Loucy (cell line): ENCODE measurements at regions not wholly inside any gene's neighbourhood (a gene's known extent, or its start where the extent isn't known, plus 50 kb on each side); places are given as distances from the start of the nearest gene placed in this dataset.

Experiments used
- H2AFZ ChIP-seq: fragments of 200-600 bp; sonication (generic); 2 replicates; pipeline ENCODE4 v1.6.0; 2016; ENCODE audit warnings: antibody characterized with exemption, mild to moderate bottlenecking, low read length, moderate library complexity
- H3F3A ChIP-seq: fragments of 200-600 bp; 2 replicates; pipeline ENCODE4 v1.6.0; 2016; ENCODE audit warnings: antibody characterized with exemption, low read depth, mild to moderate bottlenecking
- H3K27me3 ChIP-seq: fragments of 200-600 bp; sonication (generic); 2 replicates; pipeline ENCODE4 v1.6.1; 2014; ENCODE audit warnings: low read length, mild to moderate bottlenecking; ENCODE audit not compliant: insufficient read depth, poor library complexity, severe bottlenecking
- H3K36me3 ChIP-seq: fragments of 200-600 bp; sonication (generic); 2 replicates; pipeline ENCODE4 v1.6.1; 2016; ENCODE audit warnings: low read length; ENCODE audit not compliant: insufficient read depth
- H3K4me1 ChIP-seq: fragments of 200-600 bp; sonication (generic); 2 replicates; pipeline ENCODE4 v1.5.1; 2014; ENCODE audit warnings: low read length, mild to moderate bottlenecking; ENCODE audit not compliant: insufficient read depth, poor library complexity, severe bottlenecking
- H3K4me2 ChIP-seq: fragments of 200-600 bp; sonication (generic); 2 replicates; pipeline ENCODE4 v1.6.0; 2014; ENCODE audit warnings: antibody characterized with exemption, low read length, low read depth, mild to moderate bottlenecking; ENCODE audit not compliant: poor library complexity, severe bottlenecking
- H3K4me3 ChIP-seq: fragments of 200-600 bp; sonication (generic); 2 replicates; pipeline ENCODE4 v1.5.1; 2014; ENCODE audit warnings: low read length, mild to moderate bottlenecking, mixed read lengths; ENCODE audit not compliant: poor library complexity, severe bottlenecking
- H3K79me2 ChIP-seq: fragments of 200-600 bp; sonication (generic); 2 replicates; pipeline ENCODE4 v1.6.1; 2014; ENCODE audit warnings: low read length; ENCODE audit not compliant: insufficient read depth
- H3K9ac ChIP-seq: fragments of 200-600 bp; sonication (generic); 2 replicates; pipeline ENCODE4 v1.6.0; 2014; ENCODE audit warnings: mild to moderate bottlenecking, low read depth, low read length, moderate library complexity; ENCODE audit not compliant: poor library complexity, severe bottlenecking
- H3K9me2 ChIP-seq: fragments of 200-600 bp; sonication (generic); replicated peaks from 2 replicates; pipeline ENCODE4 v1.6.1; 2016; ENCODE audit warnings: low read depth, low read length, mixed read lengths
- H3K9me3 ChIP-seq: fragments of 200-600 bp; sonication (generic); 2 replicates; pipeline ENCODE4 v1.6.1; 2014; ENCODE audit warnings: mild to moderate bottlenecking, antibody characterized with exemption, low read length, low read depth; ENCODE audit not compliant: insufficient read depth
- H4K20me1 ChIP-seq: fragments of 200-600 bp; sonication (generic); 2 replicates; pipeline ENCODE4 v1.6.0; 2014; ENCODE audit warnings: antibody characterized with exemption, low read length, mild to moderate bottlenecking; ENCODE audit not compliant: insufficient read depth, poor library complexity, severe bottlenecking
- EZH2phosphoT487 ChIP-seq: fragments of 200-600 bp; IDR thresholded peaks from 2 replicates; pipeline ENCODE4 v1.6.1; 2018; ENCODE audit warnings: antibody characterized with exemption, mild to moderate bottlenecking, moderate library complexity, borderline replicate concordance
- TF ChIP-seq, protein P1 (sequence below): fragments of 200-600 bp; sonication (generic); conservative IDR thresholded peaks from 2 replicates; pipeline ENCODE4 v1.5.1; 2014; ENCODE audit warnings: mild to moderate bottlenecking, antibody characterized with exemption, low read length

DNA sequence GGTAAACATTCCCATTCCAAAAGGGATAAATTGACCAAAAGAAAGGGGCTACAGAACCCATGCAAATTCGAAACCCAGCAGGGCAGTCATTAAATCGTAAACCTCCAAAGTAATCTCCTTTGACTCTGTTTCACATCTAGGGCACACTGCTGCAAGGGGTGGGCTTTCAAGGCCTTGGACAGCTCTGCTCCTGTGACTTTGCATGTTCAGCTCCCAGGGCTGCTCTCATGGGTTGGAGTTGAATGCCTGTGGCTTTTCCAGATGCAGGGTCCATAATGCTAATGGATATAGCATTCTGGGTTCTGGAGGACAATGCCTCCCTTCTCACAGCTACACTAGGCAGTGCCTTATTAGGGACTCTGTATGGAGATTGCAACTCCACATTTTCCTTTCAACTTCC, 211.9 kb upstream of the MANEA start:
- H2AFZ ChIP-seq: no peak overlapping the region
- no peak overlapping the region for H3K4me3 ChIP-seq
- no peaks in the 10 kb centered on the region for H3K36me3 ChIP-seq
- no peaks in the 10 kb centered on the region for H3K9me2 ChIP-seq
- H3K4me2 ChIP-seq: no peak overlapping the region
- no peaks in the 10 kb centered on the region for H3K4me1 ChIP-seq
- no peaks in the 10 kb centered on the region for H4K20me1 ChIP-seq
- H3K79me2 ChIP-seq: no peaks in the 10 kb centered on the region
- H3K9ac ChIP-seq: no peak overlapping the region
- no peaks in the 10 kb centered on the region for H3F3A ChIP-seq
- TF ChIP-seq, protein P1, sequence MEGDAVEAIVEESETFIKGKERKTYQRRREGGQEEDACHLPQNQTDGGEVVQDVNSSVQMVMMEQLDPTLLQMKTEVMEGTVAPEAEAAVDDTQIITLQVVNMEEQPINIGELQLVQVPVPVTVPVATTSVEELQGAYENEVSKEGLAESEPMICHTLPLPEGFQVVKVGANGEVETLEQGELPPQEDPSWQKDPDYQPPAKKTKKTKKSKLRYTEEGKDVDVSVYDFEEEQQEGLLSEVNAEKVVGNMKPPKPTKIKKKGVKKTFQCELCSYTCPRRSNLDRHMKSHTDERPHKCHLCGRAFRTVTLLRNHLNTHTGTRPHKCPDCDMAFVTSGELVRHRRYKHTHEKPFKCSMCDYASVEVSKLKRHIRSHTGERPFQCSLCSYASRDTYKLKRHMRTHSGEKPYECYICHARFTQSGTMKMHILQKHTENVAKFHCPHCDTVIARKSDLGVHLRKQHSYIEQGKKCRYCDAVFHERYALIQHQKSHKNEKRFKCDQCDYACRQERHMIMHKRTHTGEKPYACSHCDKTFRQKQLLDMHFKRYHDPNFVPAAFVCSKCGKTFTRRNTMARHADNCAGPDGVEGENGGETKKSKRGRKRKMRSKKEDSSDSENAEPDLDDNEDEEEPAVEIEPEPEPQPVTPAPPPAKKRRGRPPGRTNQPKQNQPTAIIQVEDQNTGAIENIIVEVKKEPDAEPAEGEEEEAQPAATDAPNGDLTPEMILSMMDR: no peak
- no peak for TF ChIP-seq EZH2phosphoT487
- H3K27me3 ChIP-seq: no peaks in the 10 kb centered on the region
- no peaks in the 10 kb centered on the region for H3K9me3 ChIP-seq

- H3K9me2 ChIP-seq: no peaks in the 10 kb centered on the region
- H4K20me1 ChIP-seq: no peaks in the 10 kb centered on the region
- no peaks in the 10 kb centered on the region for H3F3A ChIP-seq
- no peak overlapping the region for H3K9ac ChIP-seq
- no peaks in the 10 kb centered on the region for H3K79me2 ChIP-seq
- no peaks in the 10 kb centered on the region for H3K36me3 ChIP-seq
- no peak overlapping the region for H2AFZ ChIP-seq
- H3K4me2 ChIP-seq: no peak overlapping the region
- no peaks in the 10 kb centered on the region for H3K9me3 ChIP-seq
- TF ChIP-seq, protein P1: no peak
- H3K4me3 ChIP-seq: no peak overlapping the region
- H3K4me1 ChIP-seq: no peaks in the 10 kb centered on the region
- no peaks in the 10 kb centered on the region for H3K27me3 ChIP-seq
Observed at GRCh38 chr6:95366414-95366813, 210.9 kb upstream of the MANEA start.

DNA sequence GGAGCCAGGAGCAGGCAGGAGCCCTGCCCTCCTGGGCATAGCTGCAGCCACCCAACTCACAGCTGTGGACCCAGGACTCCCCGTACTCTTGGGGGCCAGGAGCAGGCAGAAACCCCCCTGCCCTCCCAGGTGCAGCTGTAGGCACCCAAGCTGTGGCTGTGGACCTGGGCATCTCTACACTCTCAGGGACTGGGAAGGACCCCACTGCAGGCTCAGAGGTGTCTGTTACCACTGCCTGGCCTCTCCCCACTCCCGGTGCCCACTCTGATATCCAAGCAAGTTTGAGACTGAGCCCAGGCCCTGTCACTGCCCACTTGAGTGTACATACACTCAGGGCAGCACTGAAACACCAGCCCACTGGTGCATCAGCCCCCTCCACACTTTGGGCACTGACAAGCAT, 193.5 kb upstream of the MANEA start:
- Histone ChIP-seq H3K36me3 (no peaks in the 10 kb centered on the region), H3K9me2 (no peaks in the 10 kb centered on the region), H3K4me2 (no peak overlapping the region), H3F3A (no peaks in the 10 kb centered on the region), H3K9me3 (no peaks in the 10 kb centered on the region), H2AFZ (no peak overlapping the region), H3K27me3 (no peaks in the 10 kb centered on the region), H3K79me2 (no peaks in the 10 kb centered on the region), H4K20me1 (no peaks in the 10 kb centered on the region), H3K4me3 (no peak overlapping the region), H3K9ac (no peak overlapping the region), H3K4me1 (no peaks in the 10 kb centered on the region)
- TF ChIP-seq, protein P1: no peak
- no peak for TF ChIP-seq EZH2phosphoT487
